IPS DF 19.7 (cell line): ENCODE measurements at regions not wholly inside any gene's neighbourhood (a gene's known extent, or its start where the extent isn't known, plus 50 kb on each side); places are given as distances from the start of the nearest gene placed in this dataset.

Experiments used
- DNase-seq: peaks from one replicate; pipeline ENCODE4 v3.0.0-alpha.2; 2013; ENCODE audit warnings: low read depth, low spot score

- DNase-seq, result no peak
Observed at GRCh38 chr5:125134216-125135081, 388.0 kb upstream of the ZNF608 start.

- DNase-seq, result no peak
Observed at GRCh38 chr5:125137535-125137934, 391.1 kb upstream of the ZNF608 start.

- DNase-seq, result no peak
Observed at GRCh38 chr5:125138266-125138665, 391.8 kb upstream of the ZNF608 start.

GRCh38 chr5:125139590-125139989 lies 393.2 kb upstream of the ZNF608 start:
- DNase-seq, result no peak

- no peak for DNase-seq
Observed at GRCh38 chr5:125140220-125140619, 393.8 kb upstream of the ZNF608 start.

- no peak for DNase-seq
Observed at GRCh38 chr5:125140855-125141254, 394.4 kb upstream of the ZNF608 start.

- DNase-seq, result no peak
Observed at GRCh38 chr5:125142458-125142857, 396.0 kb upstream of the ZNF608 start.

- DNase-seq, result no peak
Observed at GRCh38 chr5:125143011-125143410, 396.6 kb upstream of the ZNF608 start.

GRCh38 chr5:125148076-125148475 lies 401.6 kb upstream of the ZNF608 start:
- no peak for DNase-seq

- DNase-seq, result no peak
Observed at GRCh38 chr5:125148706-125149105, 402.3 kb upstream of the ZNF608 start.

GRCh38 chr5:125149110-125149509 lies 402.7 kb upstream of the ZNF608 start:
- DNase-seq, result no peak

- no peak for DNase-seq
Observed at GRCh38 chr5:125149527-125149926, 403.1 kb upstream of the ZNF608 start.

- no peak for DNase-seq
Observed at GRCh38 chr5:125150041-125150669, 403.7 kb upstream of the ZNF608 start.

- DNase-seq, result no peak
Observed at GRCh38 chr5:125151150-125151900, 404.9 kb upstream of the ZNF608 start.

GRCh38 chr5:125152044-125152443 lies 405.6 kb upstream of the ZNF608 start:
- no peak for DNase-seq

- no peak for DNase-seq
Observed at GRCh38 chr5:125152461-125153189, 406.2 kb upstream of the ZNF608 start.

GRCh38 chr5:125153231-125153630 lies 406.8 kb upstream of the ZNF608 start:
- DNase-seq, result no peak

GRCh38 chr5:125154301-125155110 lies 408.1 kb upstream of the ZNF608 start:
- no peak for DNase-seq

GRCh38 chr5:125160787-125161502 lies 414.5 kb upstream of the ZNF608 start:
- DNase-seq, result no peak

- no peak for DNase-seq
Observed at GRCh38 chr5:125162714-125163113, 416.3 kb upstream of the ZNF608 start.
